LNCAP (cell line): ENCODE measurements at regions not wholly inside any gene's neighbourhood (a gene's known extent, or its start where the extent isn't known, plus 50 kb on each side); places are given as distances from the start of the nearest gene placed in this dataset.

Experiments
- CTCF ChIP-seq: fragments of 450-650 bp; IDR thresholded peaks from 2 replicates; pipeline ENCODE4 v1.5.1; 2017; ENCODE audit warnings: mild to moderate bottlenecking

GRCh38 chr4:30005995-30006394 lies 714.2 kb upstream of the PCDH7 start:
- no peak for TF ChIP-seq CTCF

GRCh38 chr4:30024526-30024925 lies 695.6 kb upstream of the PCDH7 start:
- TF ChIP-seq CTCF, result no peak

- TF ChIP-seq CTCF, result no peak
Observed at GRCh38 chr4:30028826-30029225, 691.3 kb upstream of the PCDH7 start.

DNA sequence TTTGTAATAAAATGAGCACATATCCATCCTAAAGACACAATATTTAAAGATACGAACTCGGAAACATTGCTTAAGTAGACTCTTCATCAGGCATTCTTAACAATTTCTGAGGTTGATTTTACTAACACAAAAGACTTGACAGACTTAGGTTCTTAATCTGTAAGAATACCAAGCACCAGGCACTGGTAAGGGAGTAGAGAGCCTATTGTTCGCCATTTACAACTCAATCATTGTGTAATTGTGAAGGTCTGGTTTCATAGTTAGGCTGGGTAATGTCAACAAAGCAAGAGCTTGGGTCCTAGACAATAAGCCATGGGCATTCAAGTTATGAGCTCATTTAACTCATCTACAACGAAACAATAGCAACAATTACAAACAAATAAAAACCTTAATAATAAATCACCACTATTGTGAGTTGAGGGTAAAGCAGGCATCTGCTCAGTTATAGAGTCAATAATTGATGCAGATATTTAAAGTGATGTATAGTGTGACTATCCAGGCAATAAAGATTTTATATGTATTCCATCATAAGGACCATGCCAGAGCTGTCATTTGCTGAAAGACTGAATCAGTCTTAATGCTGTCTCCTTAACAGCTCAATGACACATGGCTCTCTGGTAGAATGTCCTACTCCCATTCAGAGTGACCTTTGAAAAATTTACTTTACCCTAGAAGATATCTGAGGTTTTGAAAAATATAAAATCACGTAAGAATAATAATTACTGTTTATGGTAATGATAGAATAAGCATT lies 664.0 kb upstream of the PCDH7 start:
- TF ChIP-seq CTCF, result no peak

DNA sequence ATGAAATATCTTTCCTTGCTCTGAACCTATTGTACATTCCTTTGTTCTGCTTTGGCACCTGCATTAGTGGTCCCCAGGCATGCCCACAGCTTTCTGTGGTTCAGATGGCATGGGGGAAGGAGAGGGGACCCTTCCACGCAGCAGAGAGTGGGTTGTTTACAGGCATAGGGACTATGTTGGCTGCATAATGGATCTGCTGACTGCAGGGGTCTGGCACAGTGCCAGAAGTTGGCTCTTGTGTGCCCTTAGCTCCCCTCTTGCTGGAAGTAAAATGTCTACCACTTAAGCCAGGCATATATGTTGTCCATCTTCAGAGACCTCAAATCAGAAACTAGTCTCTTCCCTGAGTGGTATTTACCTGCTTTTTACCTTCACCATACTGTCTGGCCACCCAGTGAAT lies 651.9 kb upstream of the PCDH7 start:
- no peak for TF ChIP-seq CTCF

DNA sequence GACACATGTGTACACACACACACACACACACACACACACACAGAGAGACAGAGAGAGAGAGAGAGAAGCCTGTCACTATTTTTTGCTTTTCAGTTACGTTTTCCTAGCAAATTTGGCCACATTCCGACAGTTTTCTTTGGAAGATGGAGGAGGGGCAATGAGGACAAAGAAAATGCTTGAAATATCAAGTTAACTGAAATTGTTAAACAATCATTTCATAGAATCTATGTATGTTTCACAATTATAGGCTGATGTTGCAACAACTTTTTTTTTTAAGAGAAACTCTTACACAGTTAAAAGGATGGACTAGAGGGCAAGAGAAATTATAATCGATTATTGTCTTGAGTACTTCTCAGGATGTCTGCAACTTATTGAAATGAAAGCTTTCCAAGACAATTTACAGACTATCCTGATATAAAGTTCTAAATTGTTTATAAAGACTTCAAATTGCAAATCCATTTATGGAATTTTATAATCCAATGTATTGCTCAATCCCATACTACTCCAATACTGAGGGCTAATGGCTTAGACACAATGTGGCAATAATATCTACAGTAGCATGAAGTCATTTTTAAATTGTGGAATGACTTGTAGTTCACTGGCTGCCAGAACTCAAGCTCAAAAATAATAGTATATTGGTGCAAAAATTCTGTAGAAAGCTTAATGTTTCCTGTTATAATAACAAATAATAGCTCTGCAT lies 647.0 kb upstream of the PCDH7 start:
- TF ChIP-seq CTCF, result no peak

- no peak for TF ChIP-seq CTCF
Observed at GRCh38 chr4:30094887-30095286, 625.3 kb upstream of the PCDH7 start.
